GM12891 (cell line): ENCODE measurements at regions not wholly inside any gene's neighbourhood (a gene's known extent, or its start where the extent isn't known, plus 50 kb on each side); places are given as distances from the start of the nearest gene placed in this dataset.

ENCODE experiments used
- DNase-seq: peaks from one replicate; pipeline ENCODE4 v3.0.0; 2011; ENCODE audit warnings: low spot score; ENCODE audit not compliant: insufficient read length
- FAIRE-seq: peaks from 2 replicates; lab custom pipeline; 2011; peaks lifted over from hg19 to GRCh38; lab: Jason Lieb, UNC
- PAX5 ChIP-seq: IDR thresholded peaks from 2 replicates; pipeline ENCODE4 v1.6.1; 2011; ENCODE audit warnings: low read length, moderate library complexity, mild to moderate bottlenecking; ENCODE audit not compliant: insufficient read depth, severe bottlenecking
- POLR2A ChIP-seq: IDR thresholded peaks from 2 replicates; pipeline ENCODE4 v1.6.1; 2011; ENCODE audit warnings: low read depth, low read length, control low read depth
- POLR2AphosphoS5 ChIP-seq: IDR thresholded peaks from 2 replicates; pipeline ENCODE4 v1.6.1; 2011; ENCODE audit warnings: low read depth, low read length, control low read depth
- POU2F2 ChIP-seq: IDR thresholded peaks from 2 replicates; pipeline ENCODE4 v1.6.1; 2011; ENCODE audit warnings: low read depth, mild to moderate bottlenecking, control low read depth, low read length, moderate library complexity
- SPI1 ChIP-seq: IDR thresholded peaks from 2 replicates; pipeline ENCODE4 v1.6.1; 2011; ENCODE audit warnings: low read depth, low read length, control low read depth
- TAF1 ChIP-seq: IDR thresholded peaks from 2 replicates; pipeline ENCODE4 v1.6.1; 2011; ENCODE audit warnings: low read depth, low read length, control low read depth

- no peak for TF ChIP-seq POLR2A
- no peak for TF ChIP-seq PAX5
- no peak for TF ChIP-seq POLR2AphosphoS5
- TF ChIP-seq SPI1: no peak
- no peak for TF ChIP-seq TAF1
- TF ChIP-seq POU2F2: no peak
- no peak for DNase-seq
- no peak for FAIRE-seq
Observed at GRCh38 chr6:44530910-44531234, 143.4 kb downstream of the CDC5L start.

GRCh38 chr6:44531442-44532015 lies 144.0 kb downstream of the CDC5L start:
- no peak for FAIRE-seq
- TF ChIP-seq SPI1: no peak
- no peak for TF ChIP-seq POU2F2
- no peak for TF ChIP-seq TAF1
- no peak for TF ChIP-seq PAX5
- no peak for TF ChIP-seq POLR2AphosphoS5
- TF ChIP-seq POLR2A: no peak
- DNase-seq: no peak

GRCh38 chr6:44533421-44533820 lies 145.9 kb downstream of the CDC5L start:
- no peak for TF ChIP-seq TAF1
- no peak for TF ChIP-seq PAX5
- no peak for TF ChIP-seq POLR2A
- TF ChIP-seq POU2F2: no peak
- TF ChIP-seq SPI1: no peak
- no peak for TF ChIP-seq POLR2AphosphoS5
- DNase-seq (no peak), FAIRE-seq (no peak)

GRCh38 chr6:44534291-44534690 lies 146.8 kb downstream of the CDC5L start:
- DNase-seq: no peak
- TF ChIP-seq SPI1 (no peak), POLR2AphosphoS5 (no peak)
- FAIRE-seq: no peak

- FAIRE-seq: no peak
- no peak for TF ChIP-seq SPI1
- no peak for TF ChIP-seq TAF1
- no peak for DNase-seq
Observed at GRCh38 chr6:44535446-44535845, 147.9 kb downstream of the CDC5L start.

GRCh38 chr6:44535967-44536366 lies 148.5 kb downstream of the CDC5L start:
- FAIRE-seq (no peak), DNase-seq (no peak)
- no peak for TF ChIP-seq POLR2A
- TF ChIP-seq PAX5: no peak
- TF ChIP-seq SPI1: no peak
- no peak for TF ChIP-seq POU2F2
- TF ChIP-seq POLR2AphosphoS5: no peak
- TF ChIP-seq TAF1: no peak

GRCh38 chr6:44537306-44538049 lies 150.0 kb downstream of the CDC5L start:
- no peak for TF ChIP-seq POLR2AphosphoS5
- no peak for TF ChIP-seq SPI1
- no peak for TF ChIP-seq TAF1
- TF ChIP-seq PAX5: no peak
- no peak for TF ChIP-seq POLR2A
- TF ChIP-seq POU2F2: no peak
- FAIRE-seq: no peak
- no peak for DNase-seq

- DNase-seq: no peak
- no peak for FAIRE-seq
- no peak for TF ChIP-seq SPI1
- TF ChIP-seq PAX5: no peak
- TF ChIP-seq TAF1: no peak
- no peak for TF ChIP-seq POLR2A
- TF ChIP-seq POU2F2: no peak
- TF ChIP-seq POLR2AphosphoS5: no peak
Observed at GRCh38 chr6:44538131-44538806, 150.8 kb downstream of the CDC5L start.

GRCh38 chr6:44538807-44539201 lies 151.3 kb downstream of the CDC5L start:
- no peak for FAIRE-seq
- no peak for DNase-seq
- TF ChIP-seq POLR2AphosphoS5: no peak
- no peak for TF ChIP-seq TAF1
- no peak for TF ChIP-seq PAX5
- TF ChIP-seq POLR2A: no peak
- no peak for TF ChIP-seq SPI1
- no peak for TF ChIP-seq POU2F2
